ENCODE measurements at regions not wholly inside any gene's neighbourhood (a gene's known extent, or its start where the extent isn't known, plus 50 kb on each side); places are given as distances from the start of the nearest gene placed in this dataset.

DNA sequence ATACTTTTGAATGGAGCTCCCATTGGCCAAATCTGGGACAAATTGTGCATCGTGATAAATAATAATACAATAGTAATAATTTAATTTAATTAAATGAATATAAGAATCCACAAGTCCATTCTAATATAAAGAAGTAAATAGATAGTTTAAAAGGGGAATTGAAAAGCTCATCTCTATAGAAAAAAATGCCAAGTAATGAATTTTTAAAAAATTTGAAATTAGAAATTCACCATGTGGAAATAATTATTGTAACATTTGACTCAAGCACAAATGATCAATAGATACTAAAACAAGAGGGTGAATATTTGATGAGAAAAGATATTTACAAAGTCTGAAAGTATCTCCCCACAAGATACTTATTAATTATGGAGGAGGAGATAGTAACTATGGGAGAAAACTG is 467.4 kb downstream of the CETN3 start (continued):
- TF ChIP-seq MAX (IDR thresholded peaks at IDR 0.05): no peak
- TF ChIP-seq SAP30 (IDR thresholded peaks at IDR 0.05; ENCODE audit: insufficient read depth, insufficient replicate concordance, low read length): no peak
- no peak for TF ChIP-seq EZH2 (IDR thresholded peaks at IDR 0.05; ENCODE audit: low read depth, low read length, severe bottlenecking)
- no peak for TF ChIP-seq JUN (IDR thresholded peaks at IDR 0.05; ENCODE audit: low read depth, low read length)
